Head of caudate nucleus (tissue), 42 donors: ENCODE measurements at regions not wholly inside any gene's neighbourhood (a gene's known extent, or its start where the extent isn't known, plus 50 kb on each side); places are given as distances from the start of the nearest gene placed in this dataset.
"Not testable (repeated sequence)": the region's sequence is repeated elsewhere in the genome, so short reads cannot be mapped to it uniquely, and the experiment has no call there.

Experiments used
- DNase-seq, 42 donors: peaks; one replicate each; pipeline versions ENCODE4 v3.0.0 to v3.0.0-alpha.2; 2020 to 2021; ENCODE audit warnings: mixed read lengths in 7 of 42
- intact Hi-C: fragments of 100-400 bp; cut with DNase I; formaldehyde crosslinking; loops from one replicate; pipeline ENCODE4 v1.15.0; 2022

- DNase-seq: no peak
- intact Hi-C loops: no loop called here
Measured at GRCh38 chr16:85197611-85198566, 85.6 kb upstream of the CIBAR2 start.

DNA sequence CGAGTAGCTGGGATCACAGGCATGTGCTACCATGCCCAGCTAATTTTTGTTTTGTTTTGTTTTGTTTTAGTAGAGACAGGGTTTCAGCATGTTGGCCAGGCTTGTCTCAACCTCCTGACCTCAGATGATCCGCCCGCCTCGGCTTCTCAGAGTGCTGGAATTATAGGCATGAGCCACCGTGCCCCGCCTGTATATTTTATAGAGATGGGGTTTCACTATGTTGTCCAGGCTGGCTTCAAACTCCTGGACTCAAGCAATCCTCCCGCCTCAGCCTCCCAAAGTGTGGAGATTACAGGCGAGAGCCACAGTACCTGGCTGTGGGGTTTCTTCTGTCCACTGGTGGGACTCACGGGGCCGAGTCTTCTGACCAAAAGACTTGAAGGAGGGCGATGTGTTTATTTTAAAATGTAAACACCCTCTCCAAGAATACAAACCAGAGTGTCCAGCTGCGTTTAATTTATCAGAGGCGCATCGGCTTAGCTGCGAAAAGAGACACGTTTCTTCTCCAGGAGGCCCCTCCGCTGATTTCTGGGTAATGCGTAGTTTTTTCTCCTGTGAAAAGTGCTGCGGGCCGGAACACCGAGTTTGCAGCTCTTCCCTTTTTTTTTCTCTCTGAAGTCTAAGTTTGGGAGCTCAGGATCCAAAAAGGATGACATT is 86.9 kb upstream of the CIBAR2 start:
- DNase-seq: no peak
- intact Hi-C loops: no loop called here

DNA sequence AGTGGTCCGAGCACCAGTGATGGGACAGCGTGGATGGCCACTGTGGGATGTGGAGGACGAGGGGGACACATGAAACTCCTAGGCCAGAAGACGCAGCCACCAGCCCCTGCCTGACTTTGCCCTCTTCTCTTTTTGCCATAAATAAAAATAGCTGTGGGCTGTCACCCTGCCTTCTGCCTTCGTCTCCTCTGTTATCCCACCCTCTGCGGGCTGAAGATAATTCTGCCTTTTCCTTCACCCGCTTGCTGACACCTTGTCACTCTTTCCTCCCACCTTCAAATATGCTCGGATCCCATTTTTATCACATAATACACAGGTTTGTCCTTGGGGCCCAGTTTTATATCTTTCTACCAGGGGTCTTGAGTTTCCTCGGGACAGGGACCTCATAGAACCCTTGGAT is 87.6 kb upstream of the CIBAR2 start:
- intact Hi-C loops: no loop called here
- peak in 1 of 42 donors; percentile 36 for DNase-seq

DNA sequence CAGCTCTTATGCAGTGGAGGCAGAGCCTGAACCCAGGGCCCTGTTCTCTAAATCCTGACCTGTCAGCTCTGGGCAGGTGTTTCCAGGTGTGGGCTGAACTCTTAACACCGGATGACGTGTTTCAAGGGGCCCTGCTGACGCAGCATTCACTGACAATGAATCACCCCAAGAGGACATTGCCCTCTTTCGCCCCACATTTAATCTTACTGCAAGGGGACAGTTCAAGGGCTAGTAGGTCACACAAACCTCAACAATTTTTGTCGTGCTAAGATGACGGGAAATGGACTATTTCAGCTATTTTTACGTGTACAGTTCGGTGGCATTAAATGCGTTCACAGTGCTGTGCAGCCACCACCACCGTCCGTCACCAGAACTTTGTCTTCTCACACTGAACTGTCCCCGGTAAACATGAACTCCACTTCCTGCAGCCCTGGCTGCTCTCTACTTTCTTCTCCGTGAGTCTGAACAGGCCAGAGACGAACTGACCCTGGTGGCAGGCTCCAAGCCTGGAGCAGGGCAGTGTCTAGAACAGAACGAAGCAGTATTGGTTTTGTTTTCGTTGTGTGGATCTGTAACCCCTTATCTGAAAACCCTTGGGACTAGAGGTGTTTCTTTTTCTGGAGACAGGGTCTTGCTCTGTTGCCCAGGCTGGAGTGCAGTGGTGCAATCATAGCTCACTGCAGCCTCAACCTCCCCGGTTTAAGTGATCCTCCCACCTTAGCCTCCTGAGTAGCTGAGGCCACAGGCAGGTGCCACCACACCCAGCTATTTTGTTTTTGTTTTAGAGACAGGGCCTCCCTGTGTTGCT is 88.4 kb upstream of the CIBAR2 start:
- intact Hi-C loops: no loop called here
- no peak for DNase-seq

DNA sequence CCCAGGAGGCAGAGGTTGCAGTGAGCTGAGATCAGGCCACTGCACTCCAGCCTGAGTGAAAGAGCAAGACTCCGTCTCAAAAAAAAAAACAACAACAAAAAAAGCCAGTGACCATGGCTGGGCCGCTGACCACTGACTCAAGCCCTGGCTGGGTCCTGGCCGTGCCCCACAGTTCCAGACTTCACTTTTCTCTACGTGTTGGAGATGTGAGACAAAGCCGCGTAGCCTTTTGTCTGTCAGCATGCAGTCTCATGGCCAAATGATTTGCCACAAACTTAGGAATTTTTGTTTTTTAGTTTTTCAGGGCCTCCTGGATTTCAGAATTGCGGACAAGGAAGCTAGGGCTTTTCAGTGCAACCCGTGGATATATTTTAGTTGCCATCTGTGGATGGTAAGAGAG is 89.3 kb upstream of the CIBAR2 start:
- no peak for DNase-seq
- intact Hi-C loops: no loop called here

- no peak for DNase-seq
- intact Hi-C loops: no loop called here
Measured at GRCh38 chr16:85202051-85202601, 89.9 kb upstream of the CIBAR2 start.

DNA sequence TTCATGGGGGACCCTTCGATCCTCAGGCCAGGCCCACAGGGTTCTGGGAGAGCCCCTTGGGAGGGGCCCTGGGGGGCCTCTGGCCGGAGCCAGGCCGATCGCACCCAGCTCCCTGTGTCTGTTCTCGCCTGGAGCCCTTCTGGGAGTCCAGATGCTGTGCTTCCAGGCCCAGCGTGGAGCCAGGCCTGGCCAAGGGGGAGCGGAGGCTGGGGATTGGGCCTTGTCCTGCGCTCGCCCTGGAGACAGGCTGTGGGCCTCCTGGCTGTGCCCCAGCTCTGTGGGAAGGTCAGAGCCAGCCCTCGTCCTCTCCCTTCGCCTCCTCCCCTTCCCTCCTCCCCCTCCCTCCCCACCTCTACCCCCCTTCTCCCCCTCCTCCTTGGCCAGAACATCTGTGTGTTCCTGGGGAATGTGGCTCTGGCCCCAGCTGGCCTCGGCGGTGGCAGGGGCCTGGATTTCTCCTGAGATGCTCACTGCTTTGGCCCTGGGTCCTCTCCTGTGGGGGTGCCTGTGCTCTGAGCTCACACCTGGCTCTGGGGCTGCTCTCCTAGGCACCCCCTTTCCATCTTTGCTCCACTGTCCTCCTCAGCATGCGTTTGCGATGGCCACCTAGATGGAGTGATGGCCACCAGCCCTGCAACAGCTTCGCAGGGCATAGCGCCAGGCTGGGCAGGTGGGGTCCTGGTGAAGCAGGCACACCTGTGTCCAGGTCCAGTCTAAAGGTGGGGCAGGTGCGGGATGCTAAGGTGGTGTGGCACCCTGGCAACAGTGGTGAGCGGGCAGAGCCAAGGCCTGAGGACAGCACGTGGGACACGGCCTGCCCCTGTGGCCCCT is 90.6 kb upstream of the CIBAR2 start:
- DNase-seq: peak in 29 of 42 donors; percentile 25 to 71 (median 48)
- intact Hi-C loops: no loop called here

DNA sequence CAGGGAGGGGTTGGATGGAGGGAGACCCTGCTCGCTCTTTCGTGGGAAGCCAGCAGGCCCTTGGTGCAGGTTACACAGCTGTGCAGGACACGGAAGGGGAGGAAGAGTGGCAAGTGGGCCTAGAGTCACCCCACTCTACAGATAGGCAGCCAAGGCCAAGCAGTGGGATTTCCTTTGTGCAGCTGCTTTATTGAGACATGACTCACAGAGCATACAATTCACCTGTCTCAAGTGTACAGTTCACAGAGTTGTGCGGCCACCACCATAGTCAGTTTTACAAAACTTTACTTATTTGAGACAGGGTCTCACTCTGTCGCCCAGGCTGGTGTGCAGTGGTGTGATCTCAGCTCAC is 91.2 kb upstream of the CIBAR2 start:
- no peak for DNase-seq
- intact Hi-C loops: no loop called here

DNA sequence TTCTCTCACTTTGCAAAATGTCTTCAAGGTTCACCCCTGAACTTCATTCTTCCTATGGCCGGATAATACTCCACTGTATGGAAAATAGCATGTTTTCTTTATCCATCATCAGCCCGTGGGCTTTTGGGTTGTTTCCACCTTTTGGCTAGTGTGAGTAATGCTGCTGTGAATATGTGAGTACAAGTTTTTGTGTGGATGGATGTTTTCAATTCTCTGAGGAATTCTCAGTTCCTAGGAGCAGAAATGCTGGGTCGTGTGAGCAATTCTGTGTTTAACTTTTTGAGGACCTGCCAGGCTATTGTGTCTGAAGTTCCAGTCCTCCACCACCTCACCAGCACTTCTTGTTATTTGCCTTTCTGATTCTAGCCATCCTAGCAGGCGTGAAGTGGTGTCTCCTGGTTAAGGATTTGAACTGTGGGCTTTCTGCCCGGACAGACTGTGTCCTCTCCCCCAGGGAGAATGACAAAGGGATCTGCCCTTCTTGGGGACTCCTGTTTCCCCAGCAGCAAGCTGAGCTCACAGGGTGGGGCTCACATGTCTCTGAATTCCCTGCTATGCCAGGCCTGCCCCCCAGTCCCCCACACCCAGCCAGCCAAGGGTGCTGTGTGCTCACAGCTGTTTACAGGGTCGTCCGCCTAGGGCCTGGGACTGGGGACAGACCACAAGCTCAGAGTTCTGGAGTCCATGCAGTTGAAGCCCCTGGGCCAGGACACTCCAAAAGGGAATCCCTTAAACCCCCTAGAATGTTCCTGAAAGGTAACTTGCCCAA is 92.2 kb upstream of the CIBAR2 start:
- intact Hi-C loops: no loop called here

DNA sequence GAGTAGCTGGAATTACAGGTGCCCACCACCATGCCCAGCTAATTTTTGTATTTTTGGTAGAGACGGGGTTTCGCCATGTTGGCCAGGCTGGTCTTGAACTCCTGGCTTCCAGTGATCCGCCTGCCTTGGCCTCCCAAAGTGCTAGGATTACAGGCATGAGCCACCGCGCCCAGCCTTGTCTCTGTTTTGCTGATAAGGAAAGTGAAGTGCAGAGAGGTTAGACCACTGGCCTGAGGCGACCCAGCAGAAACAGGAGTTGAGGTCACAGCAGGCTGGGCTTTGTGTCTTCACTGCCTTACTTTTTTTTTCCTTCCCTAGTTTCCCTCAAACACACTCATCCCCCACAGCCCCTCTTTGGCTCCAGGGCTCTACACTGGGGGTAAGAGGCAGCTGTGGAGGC is 93.0 kb upstream of the CIBAR2 start:
- intact Hi-C loops, DNase-seq: not testable (repeated sequence)

More for the DNA sequence above, 92.2 kb upstream of the CIBAR2 start:
- no peak for DNase-seq

DNA sequence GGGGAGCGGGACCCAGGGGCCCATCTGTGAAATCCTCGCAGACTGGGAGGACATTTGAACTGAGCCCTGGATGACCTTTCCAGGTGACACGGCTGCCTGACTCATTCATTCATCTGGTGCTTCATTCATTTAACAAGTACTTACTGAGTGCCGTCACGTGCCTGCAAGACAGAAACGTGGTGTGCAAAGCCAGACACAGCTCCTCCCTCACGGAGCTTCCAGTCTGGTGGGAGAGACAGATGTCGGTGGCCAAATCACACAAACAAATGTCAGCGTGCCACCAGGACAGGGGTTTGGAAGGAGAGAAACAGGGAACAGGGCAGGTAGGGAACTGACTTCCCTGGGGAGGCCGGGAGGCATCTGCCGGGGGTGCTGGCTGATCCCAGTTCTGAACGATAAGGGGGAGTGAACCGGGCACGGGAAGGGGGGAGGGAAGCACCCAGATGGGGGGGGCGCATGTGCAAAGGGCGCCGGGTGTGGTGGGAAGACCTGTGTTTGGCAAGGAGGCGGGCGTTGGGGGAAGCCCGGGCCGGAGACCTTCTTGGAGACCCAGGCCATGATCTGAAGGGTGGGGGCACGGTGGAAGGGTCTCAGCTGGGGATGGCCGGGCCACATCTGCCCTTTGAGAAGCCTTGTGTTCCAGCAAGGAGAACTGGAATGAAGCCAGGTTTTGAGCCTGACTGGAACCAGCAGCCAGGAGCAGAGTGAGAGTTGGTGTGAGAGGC is 93.6 kb upstream of the CIBAR2 start:
- intact Hi-C loops: no loop called here
- no peak for DNase-seq

GRCh38 chr16:85206472-85207356 is 94.4 kb upstream of the CIBAR2 start:
- intact Hi-C loops: no loop called here
- peak in 40 of 42 donors; percentile 32 to 85 (median 64) for DNase-seq

GRCh38 chr16:85207357-85207921 is 95.2 kb upstream of the CIBAR2 start:
- peak in 38 of 42 donors; percentile 41 to 88 (median 66) for DNase-seq
- intact Hi-C loops: no loop called here

- intact Hi-C loops: no loop called here
- no peak for DNase-seq
Measured at GRCh38 chr16:85208181-85208580, 95.9 kb upstream of the CIBAR2 start.

- no peak for DNase-seq
Measured at GRCh38 chr16:85208643-85209520, 96.6 kb upstream of the CIBAR2 start.

More at GRCh38 chr16:85208643-85209520, 96.6 kb upstream of the CIBAR2 start:
- intact Hi-C loops: no loop called here
